GM23338 (cell line): ENCODE measurements at regions not wholly inside any gene's neighbourhood (a gene's known extent, or its start where the extent isn't known, plus 50 kb on each side); places are given as distances from the start of the nearest gene placed in this dataset.

ENCODE experiments used
- CTCF ChIP-seq, 2 experiments: fragments of 200-600 bp in 1 of 2; sonication (generic) in 1 of 2; conservative IDR thresholded peaks; 2 replicates each; pipeline versions ENCODE4 v1.5.1 to v1.6.1; 2016 to 2017; ENCODE audit warnings: antibody characterized with exemption in 2 of 2, low read depth in 2 of 2, mild to moderate bottlenecking in 2 of 2, moderate library complexity in 1 of 2
- EZH2 ChIP-seq: fragments of 200-600 bp; sonication (generic); IDR thresholded peaks from one replicate; pipeline ENCODE4 v1.8.0; 2017; ENCODE audit warnings: antibody characterized with exemption, mild to moderate bottlenecking, low read depth; ENCODE audit not compliant: unreplicated experiment
- JUNB ChIP-seq: IDR thresholded peaks from one replicate; pipeline ENCODE4 v1.6.1; 2016; ENCODE audit warnings: antibody characterized with exemption; ENCODE audit not compliant: unreplicated experiment
- POLR2AphosphoS5 ChIP-seq: IDR thresholded peaks from 2 replicates; pipeline ENCODE4 v1.6.1; 2016; ENCODE audit warnings: antibody characterized with exemption, low read depth
- REST ChIP-seq: IDR thresholded peaks from one replicate; pipeline ENCODE4 v1.6.1; 2018; ENCODE audit warnings: antibody characterized with exemption; ENCODE audit not compliant: unreplicated experiment

GRCh38 chr2:105560157-105560556 lies 161.3 kb upstream of the FHL2 start:
- no peak for TF ChIP-seq JUNB
- TF ChIP-seq EZH2 = no peak
- no peak for TF ChIP-seq CTCF (conservative IDR thresholded peaks at IDR 0.05; ENCODE audit: low read depth in 2 of 2)
- no peak for TF ChIP-seq REST
- TF ChIP-seq POLR2AphosphoS5 = no peak
